Caco-2 (cell line): ENCODE measurements at regions not wholly inside any gene's neighbourhood (a gene's known extent, or its start where the extent isn't known, plus 50 kb on each side); places are given as distances from the start of the nearest gene placed in this dataset.

ENCODE experiments used
- BruUV-seq: library from RNA; stranded (reverse); fragments of 400-500 nt; replicated peaks from 2 replicates; lab custom pipeline; 2021; lab: Mats Ljungman, UMichigan
- CTCF ChIA-PET: fragments of 300-600 bp; sonication (Branson Sonifier 250); formaldehyde crosslinking; loops from one replicate; lab custom pipeline; 2022; ENCODE audit warnings: antibody characterized with exemption; lab: Charles Lee
- POLR2A ChIA-PET: fragments of 300-600 bp; sonication (Branson Sonifier 250); formaldehyde crosslinking; loops from one replicate; lab custom pipeline; 2022; ENCODE audit warnings: antibody characterized with exemption; lab: Charles Lee
- DNase-seq, 2 experiments: peaks; one replicate each; pipeline versions ENCODE4 v3.0.0 to v3.0.0-alpha.2; 2020 to 2022
- H3K27me3 ChIP-seq: replicated peaks from 2 replicates; pipeline ENCODE4 v1.6.0; 2011; ENCODE audit warnings: low read length; ENCODE audit not compliant: control insufficient read depth, insufficient read depth
- H3K36me3 ChIP-seq: 2 replicates; pipeline ENCODE4 v1.5.1; 2011; ENCODE audit warnings: low read length; ENCODE audit not compliant: control insufficient read depth, insufficient read depth
- H3K4me1 ChIP-seq: fragments of 250-450 bp; sonication (Bioruptor Pico); 2 replicates; pipeline ENCODE4 v1.5.1; 2020; ENCODE audit warnings: mild to moderate bottlenecking
- H3K4me3 ChIP-seq: 2 replicates; pipeline ENCODE4 v1.5.1; 2011; ENCODE audit warnings: low read depth, mild to moderate bottlenecking, control low read depth, low read length
- H3K9me3 ChIP-seq: fragments of 250-450 bp; sonication (Bioruptor Pico); 2 replicates; pipeline ENCODE4 v1.5.1; 2020; ENCODE audit warnings: mild to moderate bottlenecking, moderate library complexity
- H3K27ac Mint-ChIP-seq: one replicate; pipeline ENCODE4 v1.8.0; 2022; ENCODE audit warnings: mixed read lengths; ENCODE audit not compliant: unreplicated experiment
- H3K27me3 Mint-ChIP-seq: one replicate; pipeline ENCODE4 v1.8.0; 2022; ENCODE audit warnings: mixed read lengths; ENCODE audit not compliant: insufficient read depth, unreplicated experiment
- H3K36me3 Mint-ChIP-seq: one replicate; pipeline ENCODE4 v1.8.0; 2022; ENCODE audit warnings: mild to moderate bottlenecking, mixed read lengths; ENCODE audit not compliant: insufficient read depth, unreplicated experiment
- H3K4me1 Mint-ChIP-seq: one replicate; pipeline ENCODE4 v1.8.0; 2022; ENCODE audit warnings: low read depth, mixed read lengths; ENCODE audit not compliant: unreplicated experiment
- H3K4me3 Mint-ChIP-seq: one replicate; pipeline ENCODE4 v1.8.0; 2022; ENCODE audit warnings: mild to moderate bottlenecking, moderate library complexity, mixed read lengths; ENCODE audit not compliant: unreplicated experiment
- H3K9me3 Mint-ChIP-seq: one replicate; pipeline ENCODE4 v1.8.0; 2022; ENCODE audit warnings: mixed read lengths; ENCODE audit not compliant: unreplicated experiment
- CTCF ChIP-seq, 2 experiments: fragments of 200-600 bp in 1 of 2; IDR thresholded peaks; 1 replicate in 1 of 2; 2 replicates in 1 of 2; pipeline versions ENCODE4 v1.5.1 to v1.8.0; 2011 to 2022; ENCODE audit warnings: antibody characterized with exemption in 1 of 2, control low read depth in 1 of 2, inconsistent platforms in 1 of 2, low read depth in 1 of 2, low read length in 1 of 2, mild to moderate bottlenecking in 1 of 2, moderate library complexity in 1 of 2; ENCODE audit not compliant: insufficient read depth in 1 of 2, severe bottlenecking in 1 of 2, unreplicated experiment in 1 of 2
- intact Hi-C: fragments of 100-400 bp; cut with micrococcal nuclease; formaldehyde crosslinking; loops from one replicate; pipeline ENCODE4 v1.10.0; 2022; ENCODE audit not compliant: unreplicated experiment

GRCh38 chr2:145736871-145737270 is 1217.0 kb upstream of the ZEB2 start:
- POLR2A ChIA-PET = no interaction called here
- no peak for DNase-seq
- Mint-ChIP-seq H3K36me3 (no peaks in the 10 kb centered on the region), H3K27me3 (no peaks in the 10 kb centered on the region), H3K4me3 (no peak overlapping the region), H3K4me1 (no peaks in the 10 kb centered on the region), H3K27ac (no peak overlapping the region), H3K9me3 (no peaks in the 10 kb centered on the region)
- no peak for TF ChIP-seq CTCF (IDR thresholded peaks at IDR 0.05; ENCODE audit: insufficient read depth in 1 of 2, low read depth in 1 of 2, low read length in 1 of 2, severe bottlenecking in 1 of 2, unreplicated experiment in 1 of 2)
- H3K27me3 ChIP-seq = no peaks in the 10 kb centered on the region; the same call in 1 of the 2 replicates
- H3K9me3 ChIP-seq = no peaks in the 10 kb centered on the region
- no peaks in the 10 kb centered on the region for H3K4me1 ChIP-seq
- no peaks in the 10 kb centered on the region for H3K36me3 ChIP-seq
- intact Hi-C loops = no loop called here
- CTCF ChIA-PET = no interaction called here
- no TSS peak for BruUV-seq
- H3K4me3 ChIP-seq = no peak overlapping the region

- no peaks in the 10 kb centered on the region for H3K9me3 ChIP-seq
- no peaks in the 10 kb centered on the region for H3K4me1 ChIP-seq
- H3K4me3 ChIP-seq = no peak overlapping the region
- TF ChIP-seq CTCF (IDR thresholded peaks at IDR 0.05; ENCODE audit: insufficient read depth in 1 of 2, low read depth in 1 of 2, low read length in 1 of 2, severe bottlenecking in 1 of 2, unreplicated experiment in 1 of 2) = no peak
- POLR2A ChIA-PET = no interaction called here
- Mint-ChIP-seq H3K4me3 (no peak overlapping the region), H3K27ac (no peak overlapping the region), H3K36me3 (no peaks in the 10 kb centered on the region), H3K9me3 (no peaks in the 10 kb centered on the region), H3K27me3 (no peaks in the 10 kb centered on the region), H3K4me1 (no peaks in the 10 kb centered on the region)
- CTCF ChIA-PET = no interaction called here
- intact Hi-C loops = no loop called here
- BruUV-seq = no TSS peak
- DNase-seq = no peak
- H3K36me3 ChIP-seq = no peaks in the 10 kb centered on the region
- no peaks in the 10 kb centered on the region for H3K27me3 ChIP-seq
Observed at GRCh38 chr2:145731467-145731866, 1211.5 kb upstream of the ZEB2 start.

GRCh38 chr2:145729993-145730770 is 1210.3 kb upstream of the ZEB2 start:
- POLR2A ChIA-PET = no interaction called here

More at GRCh38 chr2:145729993-145730770, 1210.3 kb upstream of the ZEB2 start:
- BruUV-seq = no TSS peak
- Histone ChIP-seq H3K4me3 (no peak overlapping the region), H3K27me3 (no peaks in the 10 kb centered on the region), H3K4me1 (no peaks in the 10 kb centered on the region), H3K36me3 (no peaks in the 10 kb centered on the region), H3K9me3 (no peaks in the 10 kb centered on the region)
- H3K36me3 Mint-ChIP-seq = no peaks in the 10 kb centered on the region
- TF ChIP-seq CTCF (IDR thresholded peaks at IDR 0.05; ENCODE audit: insufficient read depth in 1 of 2, low read depth in 1 of 2, low read length in 1 of 2, severe bottlenecking in 1 of 2, unreplicated experiment in 1 of 2) = no peak
- CTCF ChIA-PET = no interaction called here
- no peaks in the 10 kb centered on the region for H3K9me3 Mint-ChIP-seq
- no peak for DNase-seq
- H3K27me3 Mint-ChIP-seq = no peaks in the 10 kb centered on the region
- intact Hi-C loops = no loop called here
- no peaks in the 10 kb centered on the region for H3K4me1 Mint-ChIP-seq
- H3K4me3 Mint-ChIP-seq = no peak overlapping the region
- no peak overlapping the region for H3K27ac Mint-ChIP-seq
